Heart right ventricle (tissue), 16 donors: ENCODE measurements at regions not wholly inside any gene's neighbourhood (a gene's known extent, or its start where the extent isn't known, plus 50 kb on each side); places are given as distances from the start of the nearest gene placed in this dataset.
"Not testable (repeated sequence)": the region's sequence is repeated elsewhere in the genome, so short reads cannot be mapped to it uniquely, and the experiment has no call there.

Experiments
- ATAC-seq, 8 donors: fragments of 200-7000 bp; cut with Tn5 transposase; one replicate each; pipeline ENCODE4 v1.9.1; 2020; ENCODE audit warnings: mild to moderate bottlenecking in 8 of 8, moderate library complexity in 8 of 8, moderate number of reproducible peaks in 1 of 8
- DNase-seq, 2 donors: peaks; one replicate each; pipeline ENCODE4 v3.0.0-alpha.2; 2020
- H3K27ac ChIP-seq, 10 donors: fragments of 200-600 bp; sonication (generic) in 2 of 10; one replicate each; pipeline versions ENCODE4 v1.5.0 to v1.8.0; 2020 to 2022; ENCODE audit warnings: mild to moderate bottlenecking in 3 of 10
- H3K27me3 ChIP-seq, 7 donors: fragments of 200-600 bp; one replicate each; pipeline ENCODE4 v1.8.0; 2021 to 2022; ENCODE audit warnings: mild to moderate bottlenecking in 2 of 7
- H3K36me3 ChIP-seq, 9 donors: fragments of 200-600 bp; sonication (generic) in 1 of 9; one replicate each; pipeline versions ENCODE4 v1.5.0 to v1.8.0; 2020 to 2022; ENCODE audit warnings: mild to moderate bottlenecking in 2 of 9
- H3K4me1 ChIP-seq, 9 donors: fragments of 200-600 bp; sonication (generic) in 1 of 9; one replicate each; pipeline versions ENCODE4 v1.5.0 to v1.8.0; 2020 to 2022; ENCODE audit warnings: mild to moderate bottlenecking in 4 of 9
- H3K4me3 ChIP-seq, 10 donors: fragments of 200-600 bp; sonication (generic) in 2 of 10; one replicate each; pipeline versions ENCODE4 v1.5.0 to v1.8.0; 2020 to 2022; ENCODE audit warnings: mild to moderate bottlenecking in 7 of 10, moderate library complexity in 2 of 10
- H3K9me3 ChIP-seq, 11 donors: fragments of 200-600 bp in 10 of 11; sonication (generic) in 2 of 11; one replicate each; pipeline versions ENCODE4 v1.5.0 to v1.8.0; 2013 to 2022; ENCODE audit warnings: mild to moderate bottlenecking in 2 of 11, control low read depth in 1 of 11, moderate library complexity in 1 of 11
- WGBS, 2 donors: extraction: QIAGEN DNeasy Blood & Tissue Kit; methylation state at CpG; one replicate each; pipeline ENCODE4 v1.1.7; 2013; ENCODE audit warnings: inconsistent platforms in 1 of 2; 5-methylcytosine and 5-hydroxymethylcytosine counted together
- intact Hi-C, 10 donors: fragments of 100-400 bp; cut with DNase I; formaldehyde crosslinking; loops; one replicate each; pipeline versions ENCODE4 v1.11.1 to v1.14.2; 2022
- TF ChIP-seq, protein P1 (sequence below), 9 donors: fragments of 200-600 bp; sonication (generic) in 2 of 9; IDR thresholded peaks; one replicate each; pipeline versions ENCODE4 v1.5.0 to v1.8.0; 2021 to 2022; ENCODE audit warnings: antibody characterized with exemption in 9 of 9, mild to moderate bottlenecking in 5 of 9, moderate library complexity in 1 of 9
- donor health status: Arrhythmogenic right ventricular cardiomyopathy.
- donor health status: ischemic (EF 13 %, LVEDD 7.1; RV severe dilation, severe dysfunction).
- donor health status: healthy with polysubstance abuse.
- donor health status: DM: no; HTN: yes; CAD: no.
- donor health status: DM: no; HTN: no; CAD: no.
- donor health status: ischemic (EF 25% LVEDD 6.9; RV normal size, moderate dysfunction).
- donor health status: ischemic (EF 25% LVEDD 5.7; RV mildly dilated, moderate dysfunction).
- donor health status: healthy.
- donor health status: DM: yes; HTN: yes; CAD: no.
- donor health status: Ischemic cardiomyopathy.
- donor health status: ischemic (EF 35%, LVEDD 5.7; RV mildly dilated, moderate dysfunction).
- donor health status: nonischemic (EF 11% LVEDD 7.7; RV severe dilation, severe dysfunction).
- donor health status: DM: yes; HTN: yes; CAD: no.
- donor health status: PGD.
- donor health status: ischemic (EF 29% LVEDD 5.4; RV normal size, mild dysfunction).
- donor health status: nonischemic (EF 23%, LVEDD 6.1; RV moderate dilation, normal function).

DNA sequence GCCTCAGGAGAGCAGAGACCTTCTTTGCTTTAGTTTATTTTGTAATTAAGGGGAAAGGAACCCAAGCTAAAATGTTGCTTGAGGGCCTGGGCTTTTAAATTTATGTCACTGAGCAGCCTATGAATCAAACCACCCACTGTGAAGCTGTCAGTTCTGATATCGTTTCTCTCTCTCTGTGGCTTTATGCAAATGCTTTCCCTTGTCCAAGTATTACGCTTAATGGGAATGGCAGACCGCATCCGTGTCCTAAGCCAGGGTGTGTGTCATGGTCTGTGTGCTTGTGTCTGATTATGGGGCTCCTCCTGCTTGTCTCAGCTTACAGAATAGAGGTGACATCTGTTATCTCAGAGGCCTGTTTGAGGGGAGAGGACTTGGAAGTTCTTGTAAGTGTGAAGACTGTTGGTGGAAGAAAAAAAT is 82.4 kb downstream of the EBLN2 start:
- intact Hi-C loops = no loop called here
- WGBS, 2 donors = 39 to 45% methylated on average over 4 of the region's 4 CpGs
- Histone ChIP-seq H3K9me3 (no peaks in the 10 kb centered on the region), H3K4me3 (no peak overlapping the region), H3K36me3 (no peaks in the 10 kb centered on the region), H3K27me3 (no peaks in the 10 kb centered on the region), H3K27ac (peak overlapping the region in 4 of 10 donors; percentile 21 to 62 (median 44)), H3K4me1 (peaks cover 6 to 38% (median 19%) of the 10 kb centered on the region in 9 donors)
- ATAC-seq = peak in 5 of 8 donors; percentile 24 to 52 (median 39)
- no peak for DNase-seq
- TF ChIP-seq, protein P1, sequence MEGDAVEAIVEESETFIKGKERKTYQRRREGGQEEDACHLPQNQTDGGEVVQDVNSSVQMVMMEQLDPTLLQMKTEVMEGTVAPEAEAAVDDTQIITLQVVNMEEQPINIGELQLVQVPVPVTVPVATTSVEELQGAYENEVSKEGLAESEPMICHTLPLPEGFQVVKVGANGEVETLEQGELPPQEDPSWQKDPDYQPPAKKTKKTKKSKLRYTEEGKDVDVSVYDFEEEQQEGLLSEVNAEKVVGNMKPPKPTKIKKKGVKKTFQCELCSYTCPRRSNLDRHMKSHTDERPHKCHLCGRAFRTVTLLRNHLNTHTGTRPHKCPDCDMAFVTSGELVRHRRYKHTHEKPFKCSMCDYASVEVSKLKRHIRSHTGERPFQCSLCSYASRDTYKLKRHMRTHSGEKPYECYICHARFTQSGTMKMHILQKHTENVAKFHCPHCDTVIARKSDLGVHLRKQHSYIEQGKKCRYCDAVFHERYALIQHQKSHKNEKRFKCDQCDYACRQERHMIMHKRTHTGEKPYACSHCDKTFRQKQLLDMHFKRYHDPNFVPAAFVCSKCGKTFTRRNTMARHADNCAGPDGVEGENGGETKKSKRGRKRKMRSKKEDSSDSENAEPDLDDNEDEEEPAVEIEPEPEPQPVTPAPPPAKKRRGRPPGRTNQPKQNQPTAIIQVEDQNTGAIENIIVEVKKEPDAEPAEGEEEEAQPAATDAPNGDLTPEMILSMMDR (IDR thresholded peaks at IDR 0.05) = no peak

DNA sequence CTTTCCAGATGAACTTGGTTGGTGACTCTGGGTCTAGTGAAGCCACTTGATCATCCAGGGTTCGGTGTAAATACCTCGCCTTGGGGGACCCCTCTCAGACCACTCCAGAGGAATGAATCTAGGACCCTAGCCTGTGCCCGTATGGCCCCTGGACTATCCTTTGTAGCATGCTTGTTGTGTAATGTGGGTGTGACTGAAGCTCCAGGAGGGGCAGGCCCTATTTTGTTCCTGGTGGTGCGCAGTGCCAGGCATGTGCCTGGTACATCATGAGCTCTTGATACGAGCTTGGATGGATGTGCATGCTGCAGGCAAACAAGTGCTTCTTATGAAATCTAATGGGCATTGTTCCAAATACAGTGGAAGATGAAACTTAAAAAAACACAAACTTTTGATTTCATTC is 82.8 kb downstream of the EBLN2 start:
- intact Hi-C loops = no loop called here
- Histone ChIP-seq H3K4me1 (peaks cover 6 to 39% (median 19%) of the 10 kb centered on the region in 9 donors), H3K4me3 (no peak overlapping the region), H3K27ac (peak overlapping the region in 4 of 10 donors; percentile 21 to 62 (median 44)), H3K9me3 (no peaks in the 10 kb centered on the region), H3K27me3 (no peaks in the 10 kb centered on the region), H3K36me3 (no peaks in the 10 kb centered on the region)
- TF ChIP-seq, protein P1 (IDR thresholded peaks at IDR 0.05) = no peak
- WGBS, 2 donors = 62 to 77% methylated on average over 5 of the region's 5 CpGs
- ATAC-seq (peak in 7 of 8 donors; percentile 58 to 91 (median 84)), DNase-seq (peak; percentile 30 to 34)

DNA sequence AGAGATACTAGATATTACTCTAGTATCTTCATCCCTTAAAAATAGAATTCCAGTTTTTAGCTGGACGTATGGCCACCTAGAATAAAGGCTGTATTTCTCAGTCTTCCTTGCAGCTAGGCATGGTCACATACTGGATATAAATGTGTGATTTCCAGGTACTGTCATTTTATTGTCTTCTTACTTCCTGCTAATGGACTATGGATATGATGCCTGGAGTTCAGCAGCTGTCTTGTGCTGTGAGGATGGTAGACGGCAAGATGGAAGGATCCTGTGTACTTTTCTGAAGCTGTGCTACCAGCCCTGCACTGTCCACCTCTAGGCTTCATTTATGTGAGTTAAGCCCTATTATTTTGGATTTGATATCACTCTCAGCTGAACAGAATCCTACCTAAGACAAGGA is 83.4 kb downstream of the EBLN2 start:
- Histone ChIP-seq H3K27ac (peak overlapping the region in 4 of 10 donors; percentile 5 to 57 (median 44)), H3K27me3 (no peaks in the 10 kb centered on the region), H3K4me1 (peaks cover 6 to 39% (median 19%) of the 10 kb centered on the region in 9 donors), H3K9me3 (no peaks in the 10 kb centered on the region), H3K4me3 (no peak overlapping the region), H3K36me3 (no peaks in the 10 kb centered on the region)
- ATAC-seq = no peak
- intact Hi-C loops = no loop called here
- no peak for DNase-seq
- 76 to 83% methylated on average over 2 of the region's 2 CpGs for WGBS, 2 donors
- TF ChIP-seq, protein P1 (IDR thresholded peaks at IDR 0.05) = no peak

DNA sequence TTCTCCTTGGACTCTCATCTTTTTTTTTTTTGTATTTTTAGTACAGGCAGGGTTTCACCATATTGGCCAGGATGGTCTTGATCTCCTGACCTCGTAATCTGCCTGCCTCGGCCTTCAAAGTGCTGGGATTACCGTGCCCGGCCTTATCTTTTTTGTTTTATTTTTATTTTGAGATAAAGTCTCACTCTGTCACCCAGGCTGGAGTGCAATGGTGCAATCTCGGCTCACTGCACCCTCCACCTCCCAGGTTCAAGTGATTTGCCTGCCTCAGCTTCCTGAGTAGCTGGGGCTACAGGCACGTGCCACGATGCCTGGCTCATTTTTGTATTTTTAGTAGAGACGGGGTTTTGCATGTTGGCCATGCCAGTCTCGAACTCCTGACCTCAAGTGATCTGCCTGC is 86.0 kb downstream of the EBLN2 start:
- H3K27ac ChIP-seq = peak overlapping the region in 5 of 10 donors; percentile 43 to 68 (median 64)
- WGBS, 2 donors = 22 to 27% methylated on average over 9 of the region's 9 CpGs

DNA sequence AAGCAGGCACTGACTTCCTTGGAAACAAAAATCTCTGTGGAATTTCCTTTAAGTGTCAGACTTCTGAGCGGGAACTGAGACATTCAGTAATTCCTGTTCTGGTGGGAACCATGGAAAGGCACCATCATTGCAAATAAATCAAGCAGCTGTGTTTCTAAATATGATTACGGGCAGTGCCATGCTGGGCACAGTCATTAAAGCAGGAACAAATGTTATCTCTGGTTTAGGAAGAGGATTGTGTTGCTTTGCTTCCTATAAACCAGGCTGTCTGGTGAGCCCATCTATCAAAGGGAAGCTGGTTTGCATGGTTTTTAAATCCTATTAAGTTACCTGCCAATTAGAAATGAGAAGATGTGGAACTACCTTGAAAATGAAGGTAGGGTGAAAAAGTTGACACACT is 86.7 kb downstream of the EBLN2 start:
- WGBS, 2 donors = 25 to 38% methylated on average over 2 of the region's 2 CpGs
- TF ChIP-seq, protein P1 (IDR thresholded peaks at IDR 0.05) = no peak

More for the DNA sequence above, 86.0 kb downstream of the EBLN2 start:
- intact Hi-C loops, H3K36me3 ChIP-seq, H3K4me3 ChIP-seq, H3K9me3 ChIP-seq, H3K27me3 ChIP-seq, DNase-seq: not testable (repeated sequence)
- peak in 3 of 8 donors; percentile 20 to 48 (median 35) for ATAC-seq
- H3K4me1 ChIP-seq = peaks cover 6 to 32% (median 19%) of the 10 kb centered on the region in 9 donors

More for the DNA sequence above, 86.7 kb downstream of the EBLN2 start:
- Histone ChIP-seq H3K27me3 (no peaks in the 10 kb centered on the region), H3K4me1 (peaks cover 6 to 32% (median 19%) of the 10 kb centered on the region in 9 donors), H3K4me3 (no peak overlapping the region), H3K9me3 (no peaks in the 10 kb centered on the region), H3K36me3 (no peaks in the 10 kb centered on the region), H3K27ac (peak overlapping the region in 5 of 10 donors; percentile 43 to 68 (median 64))
- ATAC-seq (peak in 5 of 8 donors; percentile 19 to 53 (median 43)), DNase-seq (no peak)
- intact Hi-C loops = no loop called here
